Stimulated activated effector memory CD8-positive, alpha-beta T cell treated with anti-CD3 and anti-CD28 coated beads, Interleukin-12 subunit alpha, Interleukin-12 subunit beta, amount 100 ng/mL, for 72 hours (primary cell): ENCODE measurements at regions not wholly inside any gene's neighbourhood (a gene's known extent, or its start where the extent isn't known, plus 50 kb on each side); places are given as distances from the start of the nearest gene placed in this dataset.
"Not testable (repeated sequence)": the region's sequence is repeated elsewhere in the genome, so short reads cannot be mapped to it uniquely, and the experiment has no call there.

Experiments used
- ATAC-seq: fragments of 150-1000 bp; cut with Tn5 transposase; 2 replicates; pipeline ENCODE4 v1.10.0; 2021
- DNase-seq, 2 donors: peaks; one replicate each; pipeline ENCODE4 v3.0.0; 2021 to 2022; ENCODE audit warnings: low spot score in 2 of 2
- H3K27ac Mint-ChIP-seq: one replicate; pipeline ENCODE4 v1.8.0; 2022; ENCODE audit warnings: mild to moderate bottlenecking, mixed read lengths
- H3K36me3 Mint-ChIP-seq: one replicate; pipeline ENCODE4 v1.8.0; 2022; ENCODE audit warnings: mild to moderate bottlenecking, mixed read lengths
- H3K4me1 Mint-ChIP-seq: one replicate; pipeline ENCODE4 v1.8.0; 2022; ENCODE audit warnings: mixed read lengths
- H3K4me3 Mint-ChIP-seq: one replicate; pipeline ENCODE4 v1.8.0; 2022; ENCODE audit warnings: mild to moderate bottlenecking, mixed read lengths
- H3K9me3 Mint-ChIP-seq: one replicate; pipeline ENCODE4 v1.8.0; 2022; ENCODE audit warnings: mixed read lengths

GRCh38 chr3:177610262-177610661 lies 413.0 kb upstream of the TBL1XR1 start:
- Mint-ChIP-seq H3K9me3 (peaks cover 3% of the 10 kb centered on the region), H3K4me1 (peaks cover 6% of the 10 kb centered on the region), H3K27ac (no peak overlapping the region), H3K4me3 (no peak overlapping the region), H3K36me3 (no peaks in the 10 kb centered on the region)
- DNase-seq (no peak), ATAC-seq (no peak)

DNA sequence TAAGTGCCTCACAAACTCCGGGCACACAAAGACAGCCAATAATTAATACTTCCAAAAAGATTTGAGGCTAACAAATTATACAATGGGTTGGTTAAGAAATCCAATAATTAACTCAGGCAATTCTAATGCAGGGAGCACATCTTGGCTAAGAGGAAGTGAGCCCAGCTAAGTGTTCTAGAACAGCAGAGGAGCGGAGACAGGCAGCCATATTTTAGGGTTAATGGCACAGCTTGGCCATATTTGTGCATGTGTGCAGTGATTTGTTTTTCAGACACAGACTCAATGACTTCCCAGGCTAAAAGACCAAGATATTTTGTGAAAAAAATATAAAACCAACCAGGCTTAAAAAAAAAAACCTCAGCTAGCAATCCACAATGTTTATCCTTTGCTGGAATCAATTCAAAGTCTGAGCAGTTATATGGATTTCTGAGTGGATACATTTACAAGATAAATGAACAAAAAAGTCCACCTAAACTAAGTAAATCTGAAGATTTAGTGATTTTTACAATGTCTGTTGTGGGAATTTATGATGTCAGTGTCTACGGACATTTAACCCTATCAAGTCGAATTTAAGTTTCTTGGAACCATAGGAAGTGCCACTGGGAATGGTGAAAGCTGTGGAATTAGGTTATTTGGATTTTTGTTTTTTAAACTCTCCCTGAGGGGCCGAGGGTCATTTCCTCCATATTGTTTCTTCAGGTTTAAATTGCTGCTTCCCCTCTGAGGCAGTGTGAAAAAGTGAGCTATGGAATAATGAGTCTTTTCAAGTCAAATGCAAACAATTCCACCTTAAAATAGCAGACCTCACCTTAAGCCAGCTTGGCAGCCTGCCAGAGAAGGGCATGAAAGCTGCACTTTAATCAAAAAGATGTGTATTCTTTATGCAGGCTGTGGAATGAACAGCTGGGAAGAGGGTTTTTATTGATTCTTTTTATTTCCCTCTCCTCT lies 413.7 kb upstream of the TBL1XR1 start:
- no peak overlapping the region for H3K4me3 Mint-ChIP-seq
- H3K27ac Mint-ChIP-seq = no peak overlapping the region
- ATAC-seq (no peak), DNase-seq (no peak)
- no peaks in the 10 kb centered on the region for H3K36me3 Mint-ChIP-seq
- H3K9me3 Mint-ChIP-seq = peaks cover 3% of the 10 kb centered on the region
- H3K4me1 Mint-ChIP-seq = peaks cover 6% of the 10 kb centered on the region

GRCh38 chr3:177611752-177612334 lies 414.6 kb upstream of the TBL1XR1 start:
- Mint-ChIP-seq H3K4me3 (no peak overlapping the region), H3K27ac (no peak overlapping the region), H3K36me3 (no peaks in the 10 kb centered on the region), H3K4me1 (peaks cover 6% of the 10 kb centered on the region), H3K9me3 (peaks cover 3% of the 10 kb centered on the region)
- DNase-seq = no peak
- no peak for ATAC-seq

DNA sequence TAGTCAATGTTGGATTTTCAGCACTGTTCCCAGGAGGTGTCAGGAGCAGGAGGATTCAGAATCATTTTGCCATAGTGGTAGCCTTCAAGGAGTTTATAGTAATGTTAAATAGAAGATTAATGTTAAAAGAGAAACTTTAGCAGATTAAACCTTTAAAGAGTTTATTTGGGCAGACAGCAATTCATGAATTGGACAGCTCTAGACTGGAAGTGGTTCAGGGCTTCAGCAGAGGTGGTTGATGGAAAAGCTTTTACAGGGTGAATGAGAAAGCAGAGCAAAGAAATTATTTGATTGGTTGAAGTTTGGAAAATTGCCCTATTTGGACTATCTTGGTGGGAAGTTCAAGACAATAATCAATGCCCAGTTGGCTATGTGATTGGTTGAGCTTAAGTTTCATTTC lies 416.6 kb upstream of the TBL1XR1 start:
- H3K4me3 Mint-ChIP-seq = no peak overlapping the region
- H3K27ac Mint-ChIP-seq = no peak overlapping the region
- H3K9me3 Mint-ChIP-seq = peaks cover 3% of the 10 kb centered on the region
- H3K4me1 Mint-ChIP-seq = no peaks in the 10 kb centered on the region
- ATAC-seq (no peak), DNase-seq (no peak)
- no peaks in the 10 kb centered on the region for H3K36me3 Mint-ChIP-seq

DNA sequence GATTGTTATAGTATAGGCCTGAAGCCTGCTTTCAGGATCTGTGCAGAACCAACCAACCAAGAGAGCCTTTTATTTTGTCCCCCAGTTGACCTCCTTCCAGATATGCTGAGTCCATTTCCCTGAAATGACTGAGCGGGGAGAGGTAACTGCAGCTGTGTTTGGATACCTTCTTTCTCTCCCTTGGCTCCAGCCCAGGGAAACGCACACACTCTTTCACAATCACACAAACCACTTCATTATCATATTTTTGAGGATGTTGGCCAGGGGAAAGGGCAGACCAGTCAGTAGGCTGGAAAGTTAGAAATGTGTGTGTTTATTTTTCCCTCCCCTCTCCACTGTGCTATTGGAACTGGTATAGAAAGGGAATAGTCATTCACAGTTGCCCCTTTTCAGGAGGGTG lies 417.7 kb upstream of the TBL1XR1 start:
- DNase-seq (no peak), ATAC-seq (no peak)
- no peak overlapping the region for H3K27ac Mint-ChIP-seq
- H3K4me3 Mint-ChIP-seq = no peak overlapping the region
- H3K9me3 Mint-ChIP-seq = peaks cover 3% of the 10 kb centered on the region
- no peaks in the 10 kb centered on the region for H3K4me1 Mint-ChIP-seq
- no peaks in the 10 kb centered on the region for H3K36me3 Mint-ChIP-seq

GRCh38 chr3:177618873-177619733 lies 421.8 kb upstream of the TBL1XR1 start:
- Mint-ChIP-seq H3K9me3 (no peaks in the 10 kb centered on the region), H3K4me1 (peaks cover 13% of the 10 kb centered on the region), H3K27ac (no peak overlapping the region), H3K36me3 (no peaks in the 10 kb centered on the region), H3K4me3 (no peak overlapping the region)
- DNase-seq (no peak), ATAC-seq (no peak)

GRCh38 chr3:177620073-177620472 lies 422.8 kb upstream of the TBL1XR1 start:
- no peak overlapping the region for H3K27ac Mint-ChIP-seq
- no peaks in the 10 kb centered on the region for H3K9me3 Mint-ChIP-seq
- no peak overlapping the region for H3K4me3 Mint-ChIP-seq
- DNase-seq (no peak), ATAC-seq (no peak)
- H3K4me1 Mint-ChIP-seq = peaks cover 13% of the 10 kb centered on the region
- H3K36me3 Mint-ChIP-seq = no peaks in the 10 kb centered on the region

- ATAC-seq (no peak), DNase-seq (no peak)
- Mint-ChIP-seq H3K4me1 (peaks cover 13% of the 10 kb centered on the region), H3K36me3 (no peaks in the 10 kb centered on the region), H3K9me3 (no peaks in the 10 kb centered on the region), H3K4me3 (no peak overlapping the region), H3K27ac (no peak overlapping the region)
Measured at GRCh38 chr3:177622520-177622919, 425.2 kb upstream of the TBL1XR1 start.

- Mint-ChIP-seq H3K4me3 (no peak overlapping the region), H3K36me3 (no peaks in the 10 kb centered on the region), H3K9me3 (no peaks in the 10 kb centered on the region), H3K4me1 (peaks cover 13% of the 10 kb centered on the region), H3K27ac (no peak overlapping the region)
- no peak for DNase-seq
- ATAC-seq = no peak
Measured at GRCh38 chr3:177622982-177623617, 425.8 kb upstream of the TBL1XR1 start.

- Mint-ChIP-seq H3K9me3 (no peaks in the 10 kb centered on the region), H3K4me1 (peaks cover 13% of the 10 kb centered on the region), H3K27ac (peak overlapping the region; percentile 68), H3K4me3 (peak overlapping the region; percentile 3), H3K36me3 (no peaks in the 10 kb centered on the region)
- DNase-seq (no peak), ATAC-seq (peak; percentile 71)
Measured at GRCh38 chr3:177624528-177625495, 427.5 kb upstream of the TBL1XR1 start.

DNA sequence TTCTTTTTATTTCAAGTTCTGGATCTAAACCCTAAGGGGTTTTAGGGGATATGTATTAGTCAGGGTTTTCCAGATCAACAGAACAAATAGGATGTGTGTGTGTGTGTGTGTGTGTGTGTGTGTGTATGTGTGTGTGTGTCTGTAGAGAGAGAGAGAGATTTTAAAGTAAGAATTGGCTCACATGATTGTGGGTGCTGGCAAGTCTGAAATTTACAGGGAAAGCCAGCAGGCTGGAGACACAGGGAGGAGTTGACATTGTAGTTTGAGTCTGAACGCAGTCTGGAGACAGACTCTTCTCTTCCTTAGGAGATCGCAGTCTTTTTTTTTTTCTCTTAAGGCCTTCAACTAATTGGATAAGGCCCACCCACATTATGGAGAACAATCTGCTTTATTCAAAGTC lies 428.8 kb upstream of the TBL1XR1 start:
- H3K4me3 Mint-ChIP-seq = no peak overlapping the region
- no peak overlapping the region for H3K27ac Mint-ChIP-seq
- no peaks in the 10 kb centered on the region for H3K9me3 Mint-ChIP-seq
- DNase-seq (no peak), ATAC-seq (no peak)
- H3K36me3 Mint-ChIP-seq = no peaks in the 10 kb centered on the region
- peaks cover 13% of the 10 kb centered on the region for H3K4me1 Mint-ChIP-seq

DNA sequence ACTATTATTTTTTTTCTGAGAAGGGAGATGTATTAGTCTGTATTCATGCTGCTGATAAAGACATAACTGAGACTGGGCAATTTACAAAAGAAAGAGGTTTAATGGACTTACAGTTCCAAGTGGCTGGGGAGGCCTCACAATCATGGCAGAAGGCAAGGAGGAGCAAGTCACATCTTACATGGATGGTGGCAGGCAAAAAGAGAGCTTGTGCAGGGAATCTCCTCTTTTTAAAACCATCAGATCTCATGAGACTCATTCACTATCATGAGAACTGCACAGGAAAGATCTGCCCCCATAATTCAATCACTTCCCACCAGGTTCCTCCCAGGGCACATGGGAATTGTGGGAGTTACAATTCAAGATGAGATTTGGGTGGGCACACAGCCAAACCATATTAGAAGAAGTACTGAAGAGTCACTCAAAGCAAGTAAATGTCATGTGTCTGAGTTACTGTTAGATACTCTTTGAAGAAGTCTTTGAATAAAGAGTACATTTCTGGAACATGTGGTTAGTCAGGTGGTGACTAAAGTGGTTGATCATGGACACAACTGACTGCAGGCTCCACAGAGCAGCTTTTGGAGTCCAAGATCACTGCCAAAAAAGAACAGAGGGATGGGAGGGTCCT lies 430.9 kb upstream of the TBL1XR1 start:
- not testable (repeated sequence) for H3K27ac Mint-ChIP-seq, H3K4me3 Mint-ChIP-seq, H3K9me3 Mint-ChIP-seq, ATAC-seq, H3K36me3 Mint-ChIP-seq, H3K4me1 Mint-ChIP-seq, DNase-seq

GRCh38 chr3:177629276-177629675 lies 432.0 kb upstream of the TBL1XR1 start:
- H3K9me3 Mint-ChIP-seq = no peaks in the 10 kb centered on the region
- no peaks in the 10 kb centered on the region for H3K4me1 Mint-ChIP-seq
- H3K4me3 Mint-ChIP-seq = no peak overlapping the region
- DNase-seq = no peak
- H3K27ac Mint-ChIP-seq = no peak overlapping the region
- no peak for ATAC-seq
- no peaks in the 10 kb centered on the region for H3K36me3 Mint-ChIP-seq

DNA sequence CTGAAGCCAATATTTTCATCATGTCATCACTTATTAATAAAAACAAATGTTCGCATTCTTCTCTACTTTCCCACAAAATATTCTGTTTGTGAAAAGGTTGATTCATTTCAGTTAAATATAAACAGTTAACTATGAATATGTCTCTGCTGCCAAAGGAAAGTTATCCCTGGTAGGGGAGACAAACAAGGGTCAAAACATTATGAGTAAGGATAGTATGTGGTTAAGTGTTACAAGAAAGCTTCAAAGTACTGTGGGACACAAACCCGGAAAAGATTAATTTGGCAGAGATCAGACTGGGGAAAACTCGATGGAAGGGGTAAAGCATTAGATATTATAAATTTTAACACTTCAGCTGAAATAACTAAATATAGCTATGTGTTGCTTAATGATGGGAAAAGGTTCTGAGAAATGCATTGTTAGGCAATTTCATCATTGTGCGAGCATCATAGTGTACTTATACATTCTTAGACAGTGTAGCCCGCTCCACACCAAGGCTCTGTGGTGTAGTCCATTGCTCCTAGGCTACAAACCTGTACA lies 436.5 kb upstream of the TBL1XR1 start:
- Mint-ChIP-seq H3K4me3 (no peak overlapping the region), H3K27ac (no peak overlapping the region), H3K9me3 (no peaks in the 10 kb centered on the region), H3K4me1 (no peaks in the 10 kb centered on the region), H3K36me3 (no peaks in the 10 kb centered on the region)
- ATAC-seq = no peak
- no peak for DNase-seq
